ENCODE measurements at regions not wholly inside any gene's neighbourhood (a gene's known extent, or its start where the extent isn't known, plus 50 kb on each side); places are given as distances from the start of the nearest gene placed in this dataset.
"Not testable (repeated sequence)": the region's sequence is repeated elsewhere in the genome, so short reads cannot be mapped to it uniquely, and the experiment has no call there.

DNA sequence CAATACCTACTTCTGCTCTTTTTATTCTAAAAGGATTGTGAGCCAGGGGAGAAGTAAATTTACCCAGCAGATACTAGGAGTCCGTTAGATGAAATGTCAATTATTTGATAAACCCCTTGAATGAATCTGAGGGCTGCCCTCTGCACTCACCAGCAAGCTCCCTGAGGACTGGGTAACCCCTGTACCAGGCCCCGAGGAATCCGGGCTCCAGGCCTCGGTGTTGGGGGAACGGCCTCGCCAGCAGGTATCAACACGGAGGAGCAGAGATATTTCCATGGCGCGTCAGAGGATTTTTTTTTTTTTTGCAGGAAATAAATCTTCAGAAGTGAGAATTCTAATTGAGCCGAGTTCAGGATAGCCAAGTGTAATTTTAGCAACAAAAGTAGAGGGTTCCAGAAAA is 1408.8 kb downstream of the BRD1 start:
- H3K4me1 Mint-ChIP-seq: no peaks in the 10 kb centered on the region
- ATAC-seq (ENCODE audit: low read depth) (no peak), DNase-seq (ENCODE audit: low spot score in 2 of 2) (no peak)
- no peak overlapping the region for H3K27ac Mint-ChIP-seq
- peaks cover 6% of the 10 kb centered on the region for H3K9me3 Mint-ChIP-seq
- no peak overlapping the region for H3K4me3 Mint-ChIP-seq
- H3K36me3 Mint-ChIP-seq: no peaks in the 10 kb centered on the region
- peaks cover 6% of the 10 kb centered on the region for H3K27me3 Mint-ChIP-seq

DNA sequence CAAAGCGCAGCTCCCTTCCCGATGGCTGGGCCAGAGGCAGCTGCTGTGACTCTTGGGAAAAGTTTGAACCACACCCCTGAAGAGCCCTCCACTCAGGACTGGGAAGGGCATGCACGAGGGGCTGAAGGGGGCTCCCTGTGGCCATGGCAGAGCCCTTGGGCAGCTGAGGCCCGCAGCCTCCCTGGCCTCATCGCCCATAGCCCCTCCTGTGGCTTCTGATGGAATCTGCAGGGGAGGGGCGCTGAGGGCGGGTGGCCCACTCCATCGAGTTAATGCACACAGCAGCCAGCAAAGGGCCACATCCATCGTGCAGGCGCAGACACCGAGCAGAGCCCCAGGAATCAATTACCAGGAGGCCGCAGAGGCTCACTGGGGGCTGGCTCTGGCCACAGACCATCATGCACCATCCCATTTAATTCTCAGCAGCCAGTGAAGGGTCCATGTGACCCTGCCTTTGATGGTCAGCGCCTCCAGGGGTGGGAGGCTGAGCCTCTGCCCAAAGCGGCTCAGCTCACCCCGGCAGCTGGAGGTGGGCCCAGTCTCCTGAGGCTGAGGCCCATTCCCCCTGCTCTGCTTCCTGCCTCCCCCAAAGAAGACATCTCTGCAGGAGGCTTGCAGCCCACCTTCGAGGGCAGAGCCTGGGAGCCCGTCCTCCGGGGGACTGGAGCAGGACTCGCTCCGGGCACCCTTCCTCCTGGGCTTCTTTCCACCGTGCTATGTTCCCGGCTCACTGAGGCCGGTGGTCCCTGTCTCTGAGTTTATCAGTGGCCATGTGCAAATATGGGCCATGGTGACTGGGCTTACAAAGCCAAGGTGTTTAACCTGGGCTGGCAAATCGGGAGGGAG is 1410.2 kb downstream of the BRD1 start:
- peaks cover 5% of the 10 kb centered on the region for H3K9me3 Mint-ChIP-seq
- no peaks in the 10 kb centered on the region for H3K4me1 Mint-ChIP-seq
- no peak for DNase-seq (ENCODE audit: low spot score in 2 of 2)
- no peak overlapping the region for H3K27ac Mint-ChIP-seq
- peaks cover 6% of the 10 kb centered on the region for H3K27me3 Mint-ChIP-seq
- H3K4me3 Mint-ChIP-seq: no peak overlapping the region
- no peak for ATAC-seq (ENCODE audit: low read depth)
- no peaks in the 10 kb centered on the region for H3K36me3 Mint-ChIP-seq

DNA sequence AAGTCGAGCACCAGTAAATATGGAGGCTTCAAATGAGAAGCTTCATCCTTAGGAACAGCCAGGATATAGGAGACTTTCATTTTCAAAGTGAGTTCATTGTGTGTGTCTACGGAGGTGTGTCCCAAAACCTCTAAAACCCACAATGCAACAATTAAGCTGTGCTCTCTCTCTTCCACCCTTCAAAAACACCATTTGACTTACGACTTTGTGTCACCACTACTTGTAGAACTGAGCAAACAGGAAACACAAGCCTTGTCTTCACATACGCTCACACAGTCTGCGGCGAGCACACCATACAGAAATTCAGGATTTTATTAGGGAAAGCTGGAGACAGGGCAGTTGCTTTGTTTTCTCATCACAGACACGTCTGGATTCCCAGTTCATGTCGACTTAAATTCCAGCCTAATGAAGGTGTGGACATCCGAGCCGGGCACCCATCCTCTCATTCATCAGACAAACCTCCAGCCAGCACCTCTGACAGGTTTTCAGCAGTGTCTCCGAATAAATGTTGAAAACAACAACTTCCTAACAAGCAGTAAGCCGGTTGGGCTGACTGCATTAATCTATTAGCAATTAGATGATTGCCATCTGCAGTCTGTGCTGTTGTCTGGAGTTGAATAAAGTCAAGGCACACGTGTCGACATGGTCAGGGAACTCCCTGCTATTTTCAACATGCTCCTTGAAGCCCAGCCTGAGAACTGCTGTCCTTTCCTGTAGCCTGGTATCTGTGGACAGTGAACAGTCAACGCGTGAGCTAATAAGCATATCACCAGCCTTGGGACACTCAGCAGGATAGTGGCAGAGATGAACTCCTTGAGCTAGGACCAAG is 1411.1 kb downstream of the BRD1 start:
- ATAC-seq (ENCODE audit: low read depth): no peak
- no peak for DNase-seq (ENCODE audit: low spot score in 2 of 2)
- no peak overlapping the region for H3K27ac Mint-ChIP-seq
- no peaks in the 10 kb centered on the region for H3K36me3 Mint-ChIP-seq
- peaks cover 6% of the 10 kb centered on the region for H3K27me3 Mint-ChIP-seq
- H3K4me1 Mint-ChIP-seq: no peaks in the 10 kb centered on the region
- no peak overlapping the region for H3K4me3 Mint-ChIP-seq
- peaks cover 5% of the 10 kb centered on the region for H3K9me3 Mint-ChIP-seq

DNA sequence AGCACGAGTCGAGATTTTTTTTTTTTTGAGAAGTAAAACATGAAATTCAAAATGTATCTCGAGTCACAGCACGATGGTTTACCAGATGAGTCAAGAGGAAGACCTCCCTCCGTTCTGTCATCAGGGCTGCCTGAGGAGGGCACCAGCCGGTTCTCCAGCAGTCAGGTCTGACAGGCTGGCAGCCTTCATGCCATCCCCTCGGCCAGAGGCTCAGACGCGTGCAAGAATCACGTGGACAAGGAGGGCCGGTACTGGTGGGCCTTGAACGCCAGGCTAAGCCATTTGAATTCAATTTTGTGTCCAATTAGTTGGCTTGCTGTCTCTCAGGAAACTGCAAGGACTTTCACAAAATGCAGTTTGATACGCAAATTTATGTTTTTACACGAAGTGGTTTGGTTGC is 1412.2 kb downstream of the BRD1 start:
- no peaks in the 10 kb centered on the region for H3K36me3 Mint-ChIP-seq
- H3K27me3 Mint-ChIP-seq: peaks cover 6% of the 10 kb centered on the region
- ATAC-seq (ENCODE audit: low read depth) (no peak), DNase-seq (ENCODE audit: low spot score in 2 of 2) (no peak)
- no peak overlapping the region for H3K4me3 Mint-ChIP-seq
- H3K4me1 Mint-ChIP-seq: no peaks in the 10 kb centered on the region
- H3K9me3 Mint-ChIP-seq: peaks cover 2% of the 10 kb centered on the region
- no peak overlapping the region for H3K27ac Mint-ChIP-seq

DNA sequence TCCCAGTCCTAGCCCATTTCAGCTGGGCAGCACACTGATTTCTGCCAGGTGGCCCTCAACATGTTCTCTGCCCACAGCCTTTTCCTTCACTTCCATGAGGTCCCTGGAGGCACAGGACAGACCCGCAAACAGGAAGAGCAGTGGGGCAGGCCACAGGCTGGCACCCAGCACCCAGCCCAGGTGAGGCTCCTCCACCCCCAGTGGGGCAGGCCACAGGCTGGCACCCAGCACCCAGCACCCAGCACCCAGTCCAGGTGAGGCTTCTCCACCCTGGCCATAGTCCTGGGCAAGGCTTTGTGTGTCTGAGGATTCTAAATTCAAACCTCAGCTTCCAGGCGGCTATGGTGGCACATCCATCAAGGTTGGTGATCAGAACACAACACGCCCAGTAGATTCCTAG is 1413.0 kb downstream of the BRD1 start:
- no peak overlapping the region for H3K4me3 Mint-ChIP-seq
- H3K27ac Mint-ChIP-seq: no peak overlapping the region
- ATAC-seq (ENCODE audit: low read depth) (no peak), DNase-seq (ENCODE audit: low spot score in 2 of 2) (no peak)
- no peaks in the 10 kb centered on the region for H3K36me3 Mint-ChIP-seq
- H3K9me3 Mint-ChIP-seq: peaks cover 4% of the 10 kb centered on the region
- no peaks in the 10 kb centered on the region for H3K4me1 Mint-ChIP-seq
- peaks cover 6% of the 10 kb centered on the region for H3K27me3 Mint-ChIP-seq

DNA sequence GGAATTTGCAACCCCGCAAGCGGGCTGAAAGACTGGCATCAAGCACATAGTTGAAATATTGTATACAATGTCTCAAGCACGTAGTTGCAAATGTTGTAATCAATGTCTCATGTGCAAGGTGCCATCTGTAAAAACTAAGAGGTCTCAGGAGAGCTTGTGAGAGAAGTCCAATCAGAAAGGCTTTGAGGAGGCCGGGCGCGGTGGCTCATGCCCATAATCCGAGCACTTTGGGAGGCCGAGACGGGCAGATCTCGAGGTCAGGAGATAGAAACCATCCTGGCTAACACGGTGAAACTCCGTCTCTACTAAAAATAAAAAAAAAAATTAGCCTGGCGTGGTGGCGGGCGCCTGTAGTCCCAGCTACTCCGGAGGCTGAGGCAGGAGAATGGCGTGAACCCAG is 1414.7 kb downstream of the BRD1 start:
- H3K9me3 Mint-ChIP-seq; H3K27me3 Mint-ChIP-seq; H3K36me3 Mint-ChIP-seq; H3K4me1 Mint-ChIP-seq; H3K27ac Mint-ChIP-seq; H3K4me3 Mint-ChIP-seq; DNase-seq (ENCODE audit: low spot score in 2 of 2); ATAC-seq (ENCODE audit: low read depth): not testable (repeated sequence)

DNA sequence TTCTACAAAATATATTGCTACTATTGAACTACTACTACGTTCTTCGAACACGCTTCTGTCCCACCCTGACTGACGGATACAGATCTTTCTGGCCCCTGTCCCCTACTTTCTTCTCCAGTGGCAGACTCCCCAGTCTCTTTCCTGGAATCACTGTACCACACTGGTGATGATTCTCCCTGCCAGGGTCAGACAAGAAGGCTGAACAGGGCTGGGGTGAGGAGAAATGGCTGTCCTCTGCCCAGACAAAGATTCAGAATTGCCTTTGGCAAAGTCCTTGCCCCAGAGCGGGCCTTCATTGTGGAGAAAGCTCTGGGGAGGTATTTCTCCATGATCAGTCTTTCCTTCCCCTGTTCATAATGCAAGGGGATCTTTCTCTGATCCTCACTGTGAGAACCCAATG is 1417.1 kb downstream of the BRD1 start:
- no peaks in the 10 kb centered on the region for H3K4me1 Mint-ChIP-seq
- H3K27me3 Mint-ChIP-seq: peaks cover 2% of the 10 kb centered on the region
- DNase-seq (ENCODE audit: low spot score in 2 of 2) (no peak), ATAC-seq (ENCODE audit: low read depth) (no peak)
- no peak overlapping the region for H3K27ac Mint-ChIP-seq
- peaks cover 12% of the 10 kb centered on the region for H3K9me3 Mint-ChIP-seq
- H3K4me3 Mint-ChIP-seq: no peak overlapping the region
- no peaks in the 10 kb centered on the region for H3K36me3 Mint-ChIP-seq

DNA sequence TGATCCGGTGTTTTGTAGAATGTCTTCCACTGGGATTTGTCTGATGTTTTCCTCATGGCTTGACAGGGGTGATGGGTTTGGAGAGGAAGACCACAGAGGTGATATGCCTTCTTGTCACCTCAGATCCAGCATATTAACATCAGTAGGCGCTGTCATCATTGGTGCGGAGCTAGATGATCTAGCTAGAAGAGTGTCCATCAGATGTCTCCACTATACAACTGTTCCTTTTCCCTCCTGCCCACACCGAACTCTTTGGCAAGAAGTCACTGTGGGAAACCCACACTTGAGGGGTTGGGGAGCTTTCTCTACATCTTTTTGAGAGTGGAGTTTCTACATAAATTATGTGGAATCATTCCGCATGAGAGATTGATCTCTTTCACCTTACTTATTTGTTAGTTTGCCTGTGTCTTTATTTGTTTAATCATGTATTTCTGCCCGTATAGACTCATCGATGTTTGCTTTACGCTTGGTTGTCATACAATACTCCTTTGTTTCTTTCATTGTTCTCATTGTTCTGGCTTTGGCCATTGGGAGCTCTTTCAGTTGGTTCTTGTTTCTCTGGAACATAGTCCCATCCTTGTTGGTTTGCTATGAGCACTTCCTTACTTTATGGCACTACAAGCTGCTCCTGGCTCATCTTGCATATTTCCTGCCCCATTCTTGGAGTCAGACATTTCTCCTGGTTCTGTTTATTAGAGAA is 1420.3 kb downstream of the BRD1 start:
- H3K4me3 Mint-ChIP-seq: no peak overlapping the region
- DNase-seq (ENCODE audit: low spot score in 2 of 2) (no peak), ATAC-seq (ENCODE audit: low read depth) (no peak)
- H3K9me3 Mint-ChIP-seq: peaks cover 10% of the 10 kb centered on the region
- no peaks in the 10 kb centered on the region for H3K4me1 Mint-ChIP-seq
- H3K36me3 Mint-ChIP-seq: no peaks in the 10 kb centered on the region
- no peak overlapping the region for H3K27ac Mint-ChIP-seq
- peaks cover 2% of the 10 kb centered on the region for H3K27me3 Mint-ChIP-seq

DNA sequence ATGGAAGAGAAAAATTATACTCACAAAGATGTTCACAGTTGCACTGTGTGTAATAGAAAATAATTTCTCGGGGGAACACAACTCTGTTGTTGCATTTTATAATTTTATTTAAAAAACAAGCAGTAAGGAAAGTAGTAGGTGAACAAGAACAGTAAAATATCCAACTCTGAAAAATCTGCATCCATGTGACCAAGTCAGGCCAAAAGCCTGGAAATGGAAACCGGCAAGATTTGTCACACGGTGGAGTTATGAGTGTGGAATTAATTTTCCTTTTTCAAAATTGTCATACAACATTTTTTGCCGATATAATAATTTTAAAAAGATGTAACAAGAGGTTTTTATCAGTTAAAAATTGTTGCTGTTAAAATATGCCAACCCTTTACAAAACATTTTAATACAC is 1421.5 kb downstream of the BRD1 start:
- Mint-ChIP-seq H3K36me3 (no peaks in the 10 kb centered on the region), H3K27ac (no peak overlapping the region), H3K9me3 (peaks cover 10% of the 10 kb centered on the region), H3K4me3 (no peak overlapping the region), H3K4me1 (no peaks in the 10 kb centered on the region), H3K27me3 (peaks cover 2% of the 10 kb centered on the region)
- ATAC-seq (ENCODE audit: low read depth) (no peak), DNase-seq (ENCODE audit: low spot score in 2 of 2) (no peak)

DNA sequence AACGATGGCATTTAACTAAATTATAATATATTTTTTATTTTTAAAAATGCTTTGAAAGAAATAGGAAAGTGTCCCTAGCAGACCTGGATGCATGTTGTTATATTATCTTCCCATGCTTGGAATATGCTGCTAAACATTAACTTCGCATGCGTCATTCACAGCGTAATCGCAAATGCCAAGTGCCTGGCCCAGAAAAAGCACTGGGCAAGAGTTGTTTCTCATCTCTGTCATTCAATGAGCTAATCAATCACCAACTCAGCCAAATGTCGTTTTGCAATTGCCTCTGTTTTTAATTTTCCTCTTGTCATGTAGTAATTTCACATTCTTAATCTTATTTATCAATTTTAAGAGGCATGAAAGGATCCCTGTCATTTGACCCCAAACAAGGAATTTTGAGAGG is 1421.9 kb downstream of the BRD1 start:
- ATAC-seq (ENCODE audit: low read depth): no peak
- H3K4me1 Mint-ChIP-seq: no peaks in the 10 kb centered on the region
- H3K27me3 Mint-ChIP-seq: peaks cover 2% of the 10 kb centered on the region
- peaks cover 10% of the 10 kb centered on the region for H3K9me3 Mint-ChIP-seq
- H3K4me3 Mint-ChIP-seq: no peak overlapping the region
- DNase-seq (ENCODE audit: low spot score in 2 of 2): no peak
- H3K36me3 Mint-ChIP-seq: no peaks in the 10 kb centered on the region
- H3K27ac Mint-ChIP-seq: no peak overlapping the region

DNA sequence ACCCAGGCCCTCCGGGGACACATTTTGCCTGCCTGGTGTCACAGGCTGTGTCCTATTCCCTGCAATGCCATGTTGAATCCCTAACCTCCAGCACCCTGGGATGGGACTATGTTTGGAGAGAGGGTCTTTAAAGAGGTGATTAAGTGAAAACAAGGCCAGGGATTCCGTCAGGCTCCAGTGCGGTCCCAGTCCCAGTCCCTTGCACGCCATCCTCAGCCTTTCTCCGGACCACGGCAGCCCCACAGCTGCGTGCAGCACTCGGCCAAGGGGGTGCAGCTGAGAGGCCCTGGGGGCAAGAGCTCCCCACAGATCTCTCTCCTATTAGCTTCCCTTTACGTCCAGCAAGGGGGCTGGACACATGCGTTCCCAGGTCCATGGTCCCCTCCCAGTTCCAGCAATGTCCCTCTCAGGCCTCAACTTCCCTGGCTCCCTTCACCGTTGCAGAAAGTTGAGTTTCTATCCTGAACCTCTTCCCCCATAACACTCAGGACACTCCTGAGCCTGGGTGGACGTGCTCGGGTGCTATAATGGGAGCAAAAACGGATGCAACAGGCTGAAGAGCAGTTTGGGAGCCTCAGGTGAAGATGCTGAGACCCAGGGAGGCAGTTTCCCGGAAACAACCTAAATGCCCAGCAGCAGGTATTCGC is 1422.7 kb downstream of the BRD1 start:
- H3K4me3 Mint-ChIP-seq: no peak overlapping the region
- H3K9me3 Mint-ChIP-seq: peaks cover 8% of the 10 kb centered on the region
- no peaks in the 10 kb centered on the region for H3K4me1 Mint-ChIP-seq
- ATAC-seq (ENCODE audit: low read depth) (no peak), DNase-seq (ENCODE audit: low spot score in 2 of 2) (no peak)
- H3K27ac Mint-ChIP-seq: no peak overlapping the region
- peaks cover 3% of the 10 kb centered on the region for H3K27me3 Mint-ChIP-seq
- H3K36me3 Mint-ChIP-seq: no peaks in the 10 kb centered on the region

DNA sequence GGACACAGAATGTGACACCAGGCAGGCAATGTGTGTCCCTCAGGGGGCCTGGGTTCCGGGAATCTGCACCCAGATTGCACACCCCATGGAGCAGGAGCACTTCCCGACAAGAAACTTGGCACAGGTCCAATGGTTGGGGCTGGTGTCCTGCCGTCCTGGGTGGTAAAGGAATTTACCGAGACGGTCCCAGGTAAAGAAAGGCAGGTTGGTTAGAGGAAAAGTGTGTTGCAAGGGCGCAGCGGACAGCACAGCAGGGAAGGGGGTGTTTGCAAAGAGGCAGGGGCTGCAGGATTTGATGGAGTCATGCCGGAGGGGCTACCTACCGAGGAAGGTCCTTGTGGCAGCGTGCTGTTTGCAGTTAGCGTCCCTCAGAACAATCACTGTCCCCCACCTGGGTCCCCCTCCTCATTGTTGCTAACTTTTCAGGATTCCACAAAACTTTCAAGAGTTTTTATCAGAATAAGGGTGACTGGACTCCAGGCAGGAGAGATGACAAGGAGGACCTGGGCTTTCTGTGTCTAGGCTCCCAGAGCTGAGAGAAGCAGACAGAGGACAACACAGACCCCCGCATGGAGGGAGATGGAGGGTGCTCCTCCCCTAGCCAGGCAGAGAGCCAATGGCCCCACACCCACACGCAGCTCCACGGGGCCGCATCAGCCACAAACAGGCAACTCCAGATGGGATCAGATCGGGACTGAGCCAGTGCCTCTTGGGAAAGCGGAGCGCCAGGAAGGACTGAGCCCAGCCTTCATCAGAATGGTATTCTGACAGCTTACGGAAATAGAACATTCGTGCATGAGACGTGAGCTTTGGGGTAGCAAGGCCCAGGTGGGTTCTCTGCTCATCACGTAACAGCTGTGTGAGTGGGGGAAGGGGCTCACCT is 1423.9 kb downstream of the BRD1 start:
- Mint-ChIP-seq H3K4me3 (no peak overlapping the region), H3K27ac (no peak overlapping the region), H3K27me3 (peaks cover 3% of the 10 kb centered on the region), H3K36me3 (no peaks in the 10 kb centered on the region), H3K9me3 (peaks cover 8% of the 10 kb centered on the region), H3K4me1 (no peaks in the 10 kb centered on the region)
- ATAC-seq (ENCODE audit: low read depth) (no peak), DNase-seq (ENCODE audit: low spot score in 2 of 2) (no peak)

DNA sequence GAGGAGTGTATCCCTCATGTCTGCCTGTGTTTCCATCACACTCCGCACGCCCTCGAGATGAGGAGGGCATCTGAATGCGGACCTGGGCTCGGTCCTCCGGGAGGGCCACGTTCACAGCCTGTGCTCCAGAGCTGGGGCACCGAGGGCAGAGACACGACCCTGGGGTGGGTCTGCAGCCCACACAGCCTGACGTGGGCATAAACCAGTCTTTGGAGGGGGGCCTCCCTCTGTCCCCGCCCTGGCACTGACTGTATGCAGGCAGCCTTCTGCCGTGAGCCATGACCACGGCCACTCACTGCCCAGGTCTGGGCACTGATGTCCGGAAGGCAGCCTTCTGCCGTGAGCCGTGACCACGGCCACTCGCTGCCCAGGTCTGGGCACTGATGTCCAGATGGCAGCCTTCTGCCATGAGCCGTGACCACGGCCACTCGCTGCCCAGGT is 1425.1 kb downstream of the BRD1 start:
- no peaks in the 10 kb centered on the region for H3K4me1 Mint-ChIP-seq
- H3K27ac Mint-ChIP-seq: no peak overlapping the region
- no peak for DNase-seq (ENCODE audit: low spot score in 2 of 2)
- no peaks in the 10 kb centered on the region for H3K36me3 Mint-ChIP-seq
- H3K27me3 Mint-ChIP-seq: peaks cover 4% of the 10 kb centered on the region
- no peak overlapping the region for H3K4me3 Mint-ChIP-seq
- ATAC-seq (ENCODE audit: low read depth): no peak
- peaks cover 2% of the 10 kb centered on the region for H3K9me3 Mint-ChIP-seq
